ENCODE measurements at regions not wholly inside any gene's neighbourhood (a gene's known extent, or its start where the extent isn't known, plus 50 kb on each side); places are given as distances from the start of the nearest gene placed in this dataset.

GRCh38 chr11:121717296-121717695, 264.5 kb upstream of the SORL1-AS1 start:
- Mint-ChIP-seq H3K4me1 (0 out of 2 replicates have a peak, but pooled peaks cover 4% of the 10 kb centered on the region), H3K36me3 (no peaks in the 10 kb centered on the region; the same call in 1 of the 2 replicates), H3K27me3 (ENCODE audit: low read depth) (peaks cover 5% of the 10 kb centered on the region), H3K27ac (no peak overlapping the region), H3K9me3 (peaks cover 13% of the 10 kb centered on the region), H3K4me3 (no peak overlapping the region)
- CTCF ChIA-PET = no interaction called here
- POLR2A ChIA-PET = no interaction called here
- DNase-seq (ENCODE audit: low spot score) (no peak), ATAC-seq (no peak)
- TF ChIP-seq SP1 (CRISPR knock-in tag; conservative IDR thresholded peaks at IDR 0.05) (no peak), GTF2I (CRISPR knock-in tag; conservative IDR thresholded peaks at IDR 0.05) (no peak), ZNF138 (CRISPR knock-in tag; conservative IDR thresholded peaks at IDR 0.05) (no peak), NFATC4 (CRISPR knock-in tag; IDR thresholded peaks at IDR 0.05) (no peak), ATF1 (CRISPR knock-in tag; IDR thresholded peaks at IDR 0.05) (no peak), NFE2L1 (CRISPR knock-in tag; IDR thresholded peaks at IDR 0.05) (no peak), GABPB1 (CRISPR knock-in tag; IDR thresholded peaks at IDR 0.05) (no peak), TEAD4 (CRISPR knock-in tag; IDR thresholded peaks at IDR 0.05) (no peak), ZBTB21 (CRISPR knock-in tag; IDR thresholded peaks at IDR 0.05; ENCODE audit: borderline replicate concordance) (no peak), ZNF281 (CRISPR knock-in tag; IDR thresholded peaks at IDR 0.05) (no peak)
- TF ChIP-seq, protein P1, sequence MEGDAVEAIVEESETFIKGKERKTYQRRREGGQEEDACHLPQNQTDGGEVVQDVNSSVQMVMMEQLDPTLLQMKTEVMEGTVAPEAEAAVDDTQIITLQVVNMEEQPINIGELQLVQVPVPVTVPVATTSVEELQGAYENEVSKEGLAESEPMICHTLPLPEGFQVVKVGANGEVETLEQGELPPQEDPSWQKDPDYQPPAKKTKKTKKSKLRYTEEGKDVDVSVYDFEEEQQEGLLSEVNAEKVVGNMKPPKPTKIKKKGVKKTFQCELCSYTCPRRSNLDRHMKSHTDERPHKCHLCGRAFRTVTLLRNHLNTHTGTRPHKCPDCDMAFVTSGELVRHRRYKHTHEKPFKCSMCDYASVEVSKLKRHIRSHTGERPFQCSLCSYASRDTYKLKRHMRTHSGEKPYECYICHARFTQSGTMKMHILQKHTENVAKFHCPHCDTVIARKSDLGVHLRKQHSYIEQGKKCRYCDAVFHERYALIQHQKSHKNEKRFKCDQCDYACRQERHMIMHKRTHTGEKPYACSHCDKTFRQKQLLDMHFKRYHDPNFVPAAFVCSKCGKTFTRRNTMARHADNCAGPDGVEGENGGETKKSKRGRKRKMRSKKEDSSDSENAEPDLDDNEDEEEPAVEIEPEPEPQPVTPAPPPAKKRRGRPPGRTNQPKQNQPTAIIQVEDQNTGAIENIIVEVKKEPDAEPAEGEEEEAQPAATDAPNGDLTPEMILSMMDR (IDR thresholded peaks at IDR 0.05) = no peak

DNA sequence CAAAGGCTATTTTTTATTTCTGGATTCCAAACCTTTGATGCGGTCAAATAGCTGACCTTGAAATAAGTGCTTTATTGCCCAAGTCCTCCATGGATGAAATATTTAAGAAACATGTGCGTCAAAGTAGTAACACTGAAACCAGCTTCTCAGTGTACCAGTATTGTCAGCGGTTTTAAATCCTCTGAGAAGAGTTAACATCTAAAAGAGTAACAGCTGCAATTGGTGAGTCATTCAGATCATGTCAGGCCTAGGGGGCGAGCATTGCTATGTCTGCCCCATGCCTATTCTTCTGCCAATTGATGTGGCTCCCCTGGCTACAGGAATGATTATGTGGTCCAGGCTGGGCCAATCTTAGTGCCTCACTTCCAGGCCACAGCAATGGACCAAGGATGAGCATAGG, 263.3 kb upstream of the SORL1-AS1 start:
- H3K27me3 Mint-ChIP-seq (ENCODE audit: low read depth) = no peaks in the 10 kb centered on the region
- 0 out of 2 replicates have a peak, but pooled peaks cover 4% of the 10 kb centered on the region for H3K4me1 Mint-ChIP-seq
- POLR2A ChIA-PET = no interaction called here
- no peak overlapping the region for H3K27ac Mint-ChIP-seq
- H3K36me3 Mint-ChIP-seq = no peaks in the 10 kb centered on the region; the same call in 1 of the 2 replicates
- peaks cover 13% of the 10 kb centered on the region for H3K9me3 Mint-ChIP-seq
- DNase-seq (ENCODE audit: low spot score) = no peak
- CTCF ChIA-PET = no interaction called here
- H3K4me3 Mint-ChIP-seq = no peak overlapping the region
- ATAC-seq = peak; percentile 34; the same call in 1 of the 2 replicates
- TF ChIP-seq, protein P2, sequence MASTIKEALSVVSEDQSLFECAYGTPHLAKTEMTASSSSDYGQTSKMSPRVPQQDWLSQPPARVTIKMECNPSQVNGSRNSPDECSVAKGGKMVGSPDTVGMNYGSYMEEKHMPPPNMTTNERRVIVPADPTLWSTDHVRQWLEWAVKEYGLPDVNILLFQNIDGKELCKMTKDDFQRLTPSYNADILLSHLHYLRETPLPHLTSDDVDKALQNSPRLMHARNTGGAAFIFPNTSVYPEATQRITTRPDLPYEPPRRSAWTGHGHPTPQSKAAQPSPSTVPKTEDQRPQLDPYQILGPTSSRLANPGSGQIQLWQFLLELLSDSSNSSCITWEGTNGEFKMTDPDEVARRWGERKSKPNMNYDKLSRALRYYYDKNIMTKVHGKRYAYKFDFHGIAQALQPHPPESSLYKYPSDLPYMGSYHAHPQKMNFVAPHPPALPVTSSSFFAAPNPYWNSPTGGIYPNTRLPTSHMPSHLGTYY (CRISPR knock-in tag; IDR thresholded peaks at IDR 0.05) = no peak
- no peak for TF ChIP-seq MAX (CRISPR knock-in tag; IDR thresholded peaks at IDR 0.05)
- TF ChIP-seq, protein P3, sequence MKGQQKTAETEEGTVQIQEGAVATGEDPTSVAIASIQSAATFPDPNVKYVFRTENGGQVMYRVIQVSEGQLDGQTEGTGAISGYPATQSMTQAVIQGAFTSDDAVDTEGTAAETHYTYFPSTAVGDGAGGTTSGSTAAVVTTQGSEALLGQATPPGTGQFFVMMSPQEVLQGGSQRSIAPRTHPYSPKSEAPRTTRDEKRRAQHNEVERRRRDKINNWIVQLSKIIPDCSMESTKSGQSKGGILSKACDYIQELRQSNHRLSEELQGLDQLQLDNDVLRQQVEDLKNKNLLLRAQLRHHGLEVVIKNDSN (CRISPR knock-in tag; IDR thresholded peaks at IDR 0.05) = no peak
- no peak for TF ChIP-seq GRHL2 (CRISPR knock-in tag; IDR thresholded peaks at IDR 0.05; ENCODE audit: insufficient replicate concordance, severe bottlenecking)
- TF ChIP-seq TEAD1 (CRISPR knock-in tag; IDR thresholded peaks at IDR 0.05) = no peak
- TF ChIP-seq RORB (CRISPR knock-in tag; IDR thresholded peaks at IDR 0.05) = no peak
- TF ChIP-seq, protein P4, sequence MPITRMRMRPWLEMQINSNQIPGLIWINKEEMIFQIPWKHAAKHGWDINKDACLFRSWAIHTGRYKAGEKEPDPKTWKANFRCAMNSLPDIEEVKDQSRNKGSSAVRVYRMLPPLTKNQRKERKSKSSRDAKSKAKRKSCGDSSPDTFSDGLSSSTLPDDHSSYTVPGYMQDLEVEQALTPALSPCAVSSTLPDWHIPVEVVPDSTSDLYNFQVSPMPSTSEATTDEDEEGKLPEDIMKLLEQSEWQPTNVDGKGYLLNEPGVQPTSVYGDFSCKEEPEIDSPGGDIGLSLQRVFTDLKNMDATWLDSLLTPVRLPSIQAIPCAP (CRISPR knock-in tag; IDR thresholded peaks at IDR 0.05) = no peak
- no peak for TF ChIP-seq ZNF416 (CRISPR knock-in tag; IDR thresholded peaks at IDR 0.05)
- no peak for TF ChIP-seq ZNF423 (CRISPR knock-in tag; IDR thresholded peaks at IDR 0.05)
- no peak for TF ChIP-seq ESRRA (CRISPR knock-in tag; IDR thresholded peaks at IDR 0.05; ENCODE audit: borderline replicate concordance)
- no peak for TF ChIP-seq HMGXB4 (CRISPR knock-in tag; IDR thresholded peaks at IDR 0.05)
- no peak for TF ChIP-seq CREB1 (CRISPR knock-in tag; IDR thresholded peaks at IDR 0.05)
- no peak for TF ChIP-seq FOXP1 (CRISPR knock-in tag; IDR thresholded peaks at IDR 0.05; ENCODE audit: borderline replicate concordance)
- TF ChIP-seq, protein P5, sequence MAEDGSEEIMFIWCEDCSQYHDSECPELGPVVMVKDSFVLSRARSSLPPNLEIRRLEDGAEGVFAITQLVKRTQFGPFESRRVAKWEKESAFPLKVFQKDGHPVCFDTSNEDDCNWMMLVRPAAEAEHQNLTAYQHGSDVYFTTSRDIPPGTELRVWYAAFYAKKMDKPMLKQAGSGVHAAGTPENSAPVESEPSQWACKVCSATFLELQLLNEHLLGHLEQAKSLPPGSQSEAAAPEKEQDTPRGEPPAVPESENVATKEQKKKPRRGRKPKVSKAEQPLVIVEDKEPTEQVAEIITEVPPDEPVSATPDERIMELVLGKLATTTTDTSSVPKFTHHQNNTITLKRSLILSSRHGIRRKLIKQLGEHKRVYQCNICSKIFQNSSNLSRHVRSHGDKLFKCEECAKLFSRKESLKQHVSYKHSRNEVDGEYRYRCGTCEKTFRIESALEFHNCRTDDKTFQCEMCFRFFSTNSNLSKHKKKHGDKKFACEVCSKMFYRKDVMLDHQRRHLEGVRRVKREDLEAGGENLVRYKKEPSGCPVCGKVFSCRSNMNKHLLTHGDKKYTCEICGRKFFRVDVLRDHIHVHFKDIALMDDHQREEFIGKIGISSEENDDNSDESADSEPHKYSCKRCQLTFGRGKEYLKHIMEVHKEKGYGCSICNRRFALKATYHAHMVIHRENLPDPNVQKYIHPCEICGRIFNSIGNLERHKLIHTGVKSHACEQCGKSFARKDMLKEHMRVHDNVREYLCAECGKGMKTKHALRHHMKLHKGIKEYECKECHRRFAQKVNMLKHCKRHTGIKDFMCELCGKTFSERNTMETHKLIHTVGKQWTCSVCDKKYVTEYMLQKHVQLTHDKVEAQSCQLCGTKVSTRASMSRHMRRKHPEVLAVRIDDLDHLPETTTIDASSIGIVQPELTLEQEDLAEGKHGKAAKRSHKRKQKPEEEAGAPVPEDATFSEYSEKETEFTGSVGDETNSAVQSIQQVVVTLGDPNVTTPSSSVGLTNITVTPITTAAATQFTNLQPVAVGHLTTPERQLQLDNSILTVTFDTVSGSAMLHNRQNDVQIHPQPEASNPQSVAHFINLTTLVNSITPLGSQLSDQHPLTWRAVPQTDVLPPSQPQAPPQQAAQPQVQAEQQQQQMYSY (CRISPR knock-in tag; IDR thresholded peaks at IDR 0.05) = no peak
- TF ChIP-seq TEAD4 (CRISPR knock-in tag; IDR thresholded peaks at IDR 0.05) = no peak
